Endothelial cell of umbilical vein (primary cell): ENCODE measurements at regions not wholly inside any gene's neighbourhood (a gene's known extent, or its start where the extent isn't known, plus 50 kb on each side); places are given as distances from the start of the nearest gene placed in this dataset.

Experiments used
- BruUV-seq: library from RNA; stranded (reverse); fragments of 400-500 nt; replicated peaks from 2 replicates; lab custom pipeline; 2021; lab: Mats Ljungman, UMichigan
- CTCF ChIA-PET: fragments of 300-600, 350-600 bp; sonication (Branson Sonifier 250); formaldehyde crosslinking; loops from one replicate; lab custom pipeline; 2021; ENCODE audit warnings: antibody characterized with exemption, inconsistent platforms; lab: Charles Lee
- POLR2A ChIA-PET: fragments of 300-600, 350-600 bp; sonication (Branson Sonifier 250); formaldehyde crosslinking; loops from one replicate; lab custom pipeline; 2021; ENCODE audit warnings: antibody characterized with exemption, inconsistent platforms; lab: Charles Lee
- DNase-seq: peaks from one replicate; pipeline ENCODE4 v3.0.0-alpha.2; 2011; ENCODE audit warnings: low read depth, low spot score
- FAIRE-seq: peaks from 2 replicates; lab custom pipeline; 2011; peaks lifted over from hg19 to GRCh38; lab: Jason Lieb, UNC
- H2AFZ ChIP-seq: 2 replicates; pipeline ENCODE4 v1.6.0; 2012; ENCODE audit warnings: low read depth, low read length, control low read depth, inconsistent platforms
- H3K27ac ChIP-seq: 2 replicates; pipeline ENCODE4 v1.5.1; 2011; ENCODE audit warnings: low read depth, mild to moderate bottlenecking, control low read depth, low read length, moderate library complexity; ENCODE audit not compliant: insufficient read depth
- H3K27me3 ChIP-seq, 2 experiments: 2 replicates each; pipeline versions ENCODE4 v1.6.0 to v1.6.1; 2011; ENCODE audit warnings: low read length in 2 of 2, mixed read lengths in 1 of 2; ENCODE audit not compliant: control insufficient read depth in 2 of 2, insufficient read depth in 2 of 2
- H3K36me3 ChIP-seq, 2 experiments: 2 replicates in 1 of 2; 3 replicates in 1 of 2; pipeline ENCODE4 v1.5.1; 2011; ENCODE audit warnings: low read length in 2 of 2, mild to moderate bottlenecking in 1 of 2, moderate library complexity in 1 of 2; ENCODE audit not compliant: control insufficient read depth in 2 of 2, insufficient read depth in 2 of 2; ENCODE audit errors: extremely low read depth in 1 of 2
- H3K4me1 ChIP-seq: 3 replicates; pipeline ENCODE4 v1.5.1; 2011; ENCODE audit warnings: mild to moderate bottlenecking, low read length; ENCODE audit not compliant: control insufficient read depth, insufficient read depth; ENCODE audit errors: extremely low read depth
- H3K4me2 ChIP-seq: 2 replicates; pipeline ENCODE4 v1.6.1; 2011; ENCODE audit warnings: low read length, control low read depth, mixed read lengths; ENCODE audit not compliant: insufficient read depth
- H3K4me3 ChIP-seq, 3 experiments: fragments of 200-600 bp in 1 of 3; sonication (generic), shearing (Covaris generic) in 1 of 3; replicated peaks in 1 of 3; 2 replicates each; pipeline ENCODE4 v1.5.1; 2011 to 2016; ENCODE audit warnings: control low read depth in 3 of 3, low read length in 3 of 3, mild to moderate bottlenecking in 2 of 3, inconsistent platforms in 1 of 3, low read depth in 1 of 3, moderate library complexity in 1 of 3; ENCODE audit not compliant: insufficient read depth in 1 of 3
- H3K79me2 ChIP-seq: 2 replicates; pipeline ENCODE4 v1.6.0; 2012; ENCODE audit warnings: low read length, inconsistent platforms; ENCODE audit not compliant: control insufficient read depth, insufficient read depth
- H3K9ac ChIP-seq: replicated peaks from 2 replicates; pipeline ENCODE3; 2011; ENCODE audit warnings: low read length, control low read depth; ENCODE audit not compliant: insufficient read depth; ENCODE audit errors: extremely low read depth
- H3K9me1 ChIP-seq: replicated peaks from 3 replicates; pipeline ENCODE4 v1.6.0; 2011; ENCODE audit warnings: mild to moderate bottlenecking, low read length; ENCODE audit not compliant: control insufficient read depth, insufficient read depth; ENCODE audit errors: extremely low read depth
- H3K9me3 ChIP-seq: replicated peaks from 2 replicates; pipeline ENCODE4 v1.5.1; 2012; ENCODE audit warnings: low read length, inconsistent platforms; ENCODE audit not compliant: control insufficient read depth, insufficient read depth
- H4K20me1 ChIP-seq: replicated peaks from 2 replicates; pipeline ENCODE3; 2011; ENCODE audit warnings: mild to moderate bottlenecking, low read length; ENCODE audit not compliant: control insufficient read depth, insufficient read depth; ENCODE audit errors: extremely low read depth
- EZH2 ChIP-seq: IDR thresholded peaks from 2 replicates; pipeline ENCODE4 v1.6.1; 2012; ENCODE audit warnings: borderline replicate concordance, low read depth, mild to moderate bottlenecking, moderate library complexity, low read length, inconsistent platforms; ENCODE audit not compliant: severe bottlenecking
- FOS ChIP-seq: IDR thresholded peaks from 2 replicates; pipeline ENCODE4 v1.6.1; 2011; ENCODE audit warnings: mild to moderate bottlenecking, low read length, moderate library complexity, borderline replicate concordance; ENCODE audit not compliant: insufficient read depth
- GATA2 ChIP-seq: IDR thresholded peaks from 2 replicates; pipeline ENCODE4 v1.7.0; 2011; ENCODE audit warnings: low read depth, mild to moderate bottlenecking, moderate library complexity, mixed read lengths, low read length; ENCODE audit not compliant: insufficient read length, insufficient read depth
- JUN ChIP-seq: IDR thresholded peaks from 2 replicates; pipeline ENCODE4 v1.6.1; 2011; ENCODE audit warnings: borderline replicate concordance, low read depth; ENCODE audit not compliant: insufficient read length, insufficient read depth
- MYC ChIP-seq: IDR thresholded peaks from one replicate; pipeline ENCODE4 v1.6.1; 2011; ENCODE audit warnings: mild to moderate bottlenecking, low read depth, low read length
- POLR2A ChIP-seq: IDR thresholded peaks from 2 replicates; pipeline ENCODE4 v1.6.1; 2012; ENCODE audit warnings: low read depth, mild to moderate bottlenecking, control low read depth, low read length
- POLR2AphosphoS5 ChIP-seq: IDR thresholded peaks from 2 replicates; pipeline ENCODE4 v1.6.1; 2012; ENCODE audit warnings: low read depth, mild to moderate bottlenecking, control low read depth, low read length, moderate library complexity; ENCODE audit not compliant: insufficient read depth
- dilution Hi-C: fragments of 300-500 bp; cut with MboI; formaldehyde crosslinking; loops from one replicate; pipeline ENCODE4 v1.15.0; 2019; ENCODE audit warnings: low sequenced_read_pairs; ENCODE audit not compliant: extremely low pct_ligation_motif_present
- intact Hi-C: fragments of 100-400 bp; cut with micrococcal nuclease; formaldehyde crosslinking; loops from one replicate; pipeline ENCODE4 v1.10.0; 2022
- TF ChIP-seq, protein P1 (sequence below), 2 donors: IDR thresholded peaks; 1 replicate in 1 of 2; 2 replicates in 1 of 2; pipeline ENCODE4 v1.5.1; 2011; ENCODE audit warnings: low read length in 2 of 2, mild to moderate bottlenecking in 2 of 2, moderate library complexity in 2 of 2, control low read depth in 1 of 2, inconsistent platforms in 1 of 2, low read depth in 1 of 2; ENCODE audit not compliant: insufficient read depth in 1 of 2; ENCODE audit errors: extremely low read depth in 1 of 2
- TF ChIP-seq, protein P2 (sequence below): IDR thresholded peaks from 2 replicates; pipeline ENCODE4 v1.6.1; 2011; ENCODE audit not compliant: insufficient read depth, insufficient read length

GRCh38 chr5:114830114-114830513 lies 339.6 kb downstream of the TRIM36 start:
- no peak overlapping the region for H3K4me3 ChIP-seq
- DNase-seq = no peak
- dilution Hi-C loops = no loop called here
- no peak overlapping the region for H3K27ac ChIP-seq
- H4K20me1 ChIP-seq = no peaks in the 10 kb centered on the region
- no peaks in the 10 kb centered on the region for H3K9me1 ChIP-seq
- ChIA-PET CTCF (no interaction called here), POLR2A (no interaction called here)
- H3K4me1 ChIP-seq = no peaks in the 10 kb centered on the region
- no peaks in the 10 kb centered on the region for H3K79me2 ChIP-seq
- H3K4me2 ChIP-seq = no peak overlapping the region
- H3K27me3 ChIP-seq = no peaks in the 10 kb centered on the region
- H3K9me3 ChIP-seq = peaks cover 2% of the 10 kb centered on the region
- intact Hi-C loops = no loop called here
- TF ChIP-seq MYC (no peak), POLR2AphosphoS5 (no peak), FOS (no peak), JUN (no peak), GATA2 (no peak), POLR2A (no peak), EZH2 (no peak)
- TF ChIP-seq, protein P1, sequence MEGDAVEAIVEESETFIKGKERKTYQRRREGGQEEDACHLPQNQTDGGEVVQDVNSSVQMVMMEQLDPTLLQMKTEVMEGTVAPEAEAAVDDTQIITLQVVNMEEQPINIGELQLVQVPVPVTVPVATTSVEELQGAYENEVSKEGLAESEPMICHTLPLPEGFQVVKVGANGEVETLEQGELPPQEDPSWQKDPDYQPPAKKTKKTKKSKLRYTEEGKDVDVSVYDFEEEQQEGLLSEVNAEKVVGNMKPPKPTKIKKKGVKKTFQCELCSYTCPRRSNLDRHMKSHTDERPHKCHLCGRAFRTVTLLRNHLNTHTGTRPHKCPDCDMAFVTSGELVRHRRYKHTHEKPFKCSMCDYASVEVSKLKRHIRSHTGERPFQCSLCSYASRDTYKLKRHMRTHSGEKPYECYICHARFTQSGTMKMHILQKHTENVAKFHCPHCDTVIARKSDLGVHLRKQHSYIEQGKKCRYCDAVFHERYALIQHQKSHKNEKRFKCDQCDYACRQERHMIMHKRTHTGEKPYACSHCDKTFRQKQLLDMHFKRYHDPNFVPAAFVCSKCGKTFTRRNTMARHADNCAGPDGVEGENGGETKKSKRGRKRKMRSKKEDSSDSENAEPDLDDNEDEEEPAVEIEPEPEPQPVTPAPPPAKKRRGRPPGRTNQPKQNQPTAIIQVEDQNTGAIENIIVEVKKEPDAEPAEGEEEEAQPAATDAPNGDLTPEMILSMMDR (IDR thresholded peaks at IDR 0.05; ENCODE audit: extremely low read depth in 1 of 2, insufficient read depth in 1 of 2, low read depth in 1 of 2, low read length in 2 of 2) = no peak
- TF ChIP-seq, protein P2, sequence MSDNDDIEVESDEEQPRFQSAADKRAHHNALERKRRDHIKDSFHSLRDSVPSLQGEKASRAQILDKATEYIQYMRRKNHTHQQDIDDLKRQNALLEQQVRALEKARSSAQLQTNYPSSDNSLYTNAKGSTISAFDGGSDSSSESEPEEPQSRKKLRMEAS = no peak
- BruUV-seq = no TSS peak
- no peak overlapping the region for H3K9ac ChIP-seq
- H2AFZ ChIP-seq = no peak overlapping the region
- H3K36me3 ChIP-seq = no peaks in the 10 kb centered on the region
- no peak for FAIRE-seq
